NCI-H1092 (cell line): ENCODE measurements at regions not wholly inside any gene's neighbourhood (a gene's known extent, or its start where the extent isn't known, plus 50 kb on each side); places are given as distances from the start of the nearest gene placed in this dataset.
"Not testable (repeated sequence)": the region's sequence is repeated elsewhere in the genome, so short reads cannot be mapped to it uniquely, and the experiment has no call there.

ENCODE experiments used
- DNase-seq: peaks from one replicate; lab custom pipeline; 2025; lab: John Stamatoyannopoulos, UW

GRCh38 chr10:78595269-78595619 lies 473.5 kb upstream of the ZMIZ1 start:
- DNase-seq: no peak

- DNase-seq: no peak
Observed at GRCh38 chr10:78596556-78596955, 472.2 kb upstream of the ZMIZ1 start.

- DNase-seq: peak; percentile 10
Observed at GRCh38 chr10:78597796-78598555, 470.8 kb upstream of the ZMIZ1 start.

GRCh38 chr10:78599122-78599853 lies 469.5 kb upstream of the ZMIZ1 start:
- DNase-seq: no peak

- DNase-seq: no peak
Observed at GRCh38 chr10:78600121-78600665, 468.6 kb upstream of the ZMIZ1 start.

GRCh38 chr10:78600740-78601139 lies 468.0 kb upstream of the ZMIZ1 start:
- no peak for DNase-seq

- no peak for DNase-seq
Observed at GRCh38 chr10:78602201-78602932, 466.4 kb upstream of the ZMIZ1 start.

GRCh38 chr10:78604286-78604685 lies 464.5 kb upstream of the ZMIZ1 start:
- DNase-seq: no peak

GRCh38 chr10:78604721-78605120 lies 464.0 kb upstream of the ZMIZ1 start:
- DNase-seq: no peak

- no peak for DNase-seq
Observed at GRCh38 chr10:78605800-78606350, 462.9 kb upstream of the ZMIZ1 start.

- DNase-seq: not testable (repeated sequence)
Observed at GRCh38 chr10:78606766-78607165, 462.0 kb upstream of the ZMIZ1 start.

GRCh38 chr10:78609976-78610375 lies 458.8 kb upstream of the ZMIZ1 start:
- no peak for DNase-seq

- DNase-seq: no peak
Observed at GRCh38 chr10:78613132-78613531, 455.6 kb upstream of the ZMIZ1 start.

GRCh38 chr10:78614267-78614666 lies 454.5 kb upstream of the ZMIZ1 start:
- no peak for DNase-seq

- no peak for DNase-seq
Observed at GRCh38 chr10:78614744-78615143, 454.0 kb upstream of the ZMIZ1 start.

GRCh38 chr10:78616125-78616695 lies 452.6 kb upstream of the ZMIZ1 start:
- DNase-seq: peak; percentile 27

- no peak for DNase-seq
Observed at GRCh38 chr10:78617115-78617514, 451.7 kb upstream of the ZMIZ1 start.

- DNase-seq: no peak
Observed at GRCh38 chr10:78617631-78618030, 451.1 kb upstream of the ZMIZ1 start.

- no peak for DNase-seq
Observed at GRCh38 chr10:78618050-78618449, 450.7 kb upstream of the ZMIZ1 start.

- no peak for DNase-seq
Observed at GRCh38 chr10:78619115-78619851, 449.5 kb upstream of the ZMIZ1 start.

- DNase-seq: no peak
Observed at GRCh38 chr10:78619896-78620295, 448.9 kb upstream of the ZMIZ1 start.
